Lower lobe of right lung (tissue), 2 donors: ENCODE measurements at regions not wholly inside any gene's neighbourhood (a gene's known extent, or its start where the extent isn't known, plus 50 kb on each side); places are given as distances from the start of the nearest gene placed in this dataset.

Experiments
- ATAC-seq, 2 donors: fragments of 200-7000 bp; cut with Tn5 transposase; one replicate each; pipeline ENCODE4 v1.9.1; 2020 to 2022; ENCODE audit warnings: mild to moderate bottlenecking in 2 of 2, moderate library complexity in 2 of 2
- DNase-seq: peaks from one replicate; pipeline ENCODE4 v3.0.0-alpha.2; 2020
- H3K27ac ChIP-seq: fragments of 200-600 bp; one replicate; pipeline ENCODE4 v1.8.0; 2022
- H3K27me3 ChIP-seq: fragments of 200-600 bp; one replicate; pipeline ENCODE4 v1.8.0; 2022; ENCODE audit warnings: low read depth
- H3K36me3 ChIP-seq: fragments of 200-600 bp; one replicate; pipeline ENCODE4 v1.8.0; 2022; ENCODE audit warnings: mild to moderate bottlenecking
- H3K4me1 ChIP-seq: fragments of 200-600 bp; one replicate; pipeline ENCODE4 v1.8.0; 2022
- H3K4me3 ChIP-seq: fragments of 200-600 bp; one replicate; pipeline ENCODE4 v1.8.0; 2022; ENCODE audit warnings: mild to moderate bottlenecking
- H3K9me3 ChIP-seq: fragments of 200-600 bp; one replicate; pipeline ENCODE4 v1.8.0; 2022
- intact Hi-C: fragments of 100-400 bp; cut with DNase I; formaldehyde crosslinking; loops from one replicate; pipeline ENCODE4 v1.11.0; 2022
- TF ChIP-seq, protein P1 (sequence below): fragments of 200-600 bp; IDR thresholded peaks from one replicate; pipeline ENCODE4 v1.8.0; 2022; ENCODE audit warnings: antibody characterized with exemption, mild to moderate bottlenecking
- donor health status: DM: no; HTN: yes; CAD: no; lungs with severe emphysema.

DNA sequence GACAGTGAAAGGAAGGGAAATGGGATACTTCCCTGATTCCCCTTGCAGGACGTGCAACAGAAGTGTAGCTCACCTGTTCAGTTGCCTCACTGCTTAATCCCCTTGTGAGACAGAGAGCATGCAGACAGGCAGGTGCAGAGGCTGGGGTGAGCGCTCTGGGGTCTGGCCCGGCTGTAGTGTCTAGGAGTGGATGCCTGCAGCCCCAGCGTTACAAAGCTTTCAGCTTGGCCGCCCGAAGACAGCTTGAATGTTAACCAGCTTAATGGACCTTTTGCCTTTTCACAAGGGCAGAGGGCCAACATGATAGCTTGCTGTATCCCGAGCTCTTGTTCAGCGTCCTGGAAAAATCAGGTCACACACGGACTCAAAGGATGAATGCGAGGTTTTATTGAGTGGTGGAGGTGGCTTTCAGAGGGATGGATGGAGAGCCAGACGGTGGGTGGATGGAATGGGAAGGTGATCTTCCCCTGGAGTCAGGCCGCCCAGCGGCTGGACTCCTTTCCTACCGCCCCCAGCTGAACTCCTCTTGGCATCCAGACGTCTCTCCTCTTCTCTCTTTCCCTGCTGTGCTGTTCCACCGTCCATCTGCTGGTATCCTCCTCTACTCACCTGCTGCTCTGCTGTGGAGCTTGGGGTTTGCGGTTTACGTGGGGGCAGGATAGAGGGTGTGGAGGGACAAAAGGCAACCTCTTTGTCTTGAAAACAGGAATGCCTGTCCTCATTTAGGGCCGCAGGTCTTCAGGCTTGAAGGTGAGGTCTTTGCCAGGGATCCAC lies 86.2 kb upstream of the RESF1 start:
- DNase-seq (no peak), ATAC-seq (no peak)
- Histone ChIP-seq H3K27me3 (no peaks in the 10 kb centered on the region), H3K36me3 (no peaks in the 10 kb centered on the region), H3K4me1 (peaks cover 13% of the 10 kb centered on the region), H3K4me3 (no peak overlapping the region), H3K27ac (no peak overlapping the region), H3K9me3 (no peaks in the 10 kb centered on the region)
- TF ChIP-seq, protein P1, sequence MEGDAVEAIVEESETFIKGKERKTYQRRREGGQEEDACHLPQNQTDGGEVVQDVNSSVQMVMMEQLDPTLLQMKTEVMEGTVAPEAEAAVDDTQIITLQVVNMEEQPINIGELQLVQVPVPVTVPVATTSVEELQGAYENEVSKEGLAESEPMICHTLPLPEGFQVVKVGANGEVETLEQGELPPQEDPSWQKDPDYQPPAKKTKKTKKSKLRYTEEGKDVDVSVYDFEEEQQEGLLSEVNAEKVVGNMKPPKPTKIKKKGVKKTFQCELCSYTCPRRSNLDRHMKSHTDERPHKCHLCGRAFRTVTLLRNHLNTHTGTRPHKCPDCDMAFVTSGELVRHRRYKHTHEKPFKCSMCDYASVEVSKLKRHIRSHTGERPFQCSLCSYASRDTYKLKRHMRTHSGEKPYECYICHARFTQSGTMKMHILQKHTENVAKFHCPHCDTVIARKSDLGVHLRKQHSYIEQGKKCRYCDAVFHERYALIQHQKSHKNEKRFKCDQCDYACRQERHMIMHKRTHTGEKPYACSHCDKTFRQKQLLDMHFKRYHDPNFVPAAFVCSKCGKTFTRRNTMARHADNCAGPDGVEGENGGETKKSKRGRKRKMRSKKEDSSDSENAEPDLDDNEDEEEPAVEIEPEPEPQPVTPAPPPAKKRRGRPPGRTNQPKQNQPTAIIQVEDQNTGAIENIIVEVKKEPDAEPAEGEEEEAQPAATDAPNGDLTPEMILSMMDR: no peak
- intact Hi-C loops: no loop called here

DNA sequence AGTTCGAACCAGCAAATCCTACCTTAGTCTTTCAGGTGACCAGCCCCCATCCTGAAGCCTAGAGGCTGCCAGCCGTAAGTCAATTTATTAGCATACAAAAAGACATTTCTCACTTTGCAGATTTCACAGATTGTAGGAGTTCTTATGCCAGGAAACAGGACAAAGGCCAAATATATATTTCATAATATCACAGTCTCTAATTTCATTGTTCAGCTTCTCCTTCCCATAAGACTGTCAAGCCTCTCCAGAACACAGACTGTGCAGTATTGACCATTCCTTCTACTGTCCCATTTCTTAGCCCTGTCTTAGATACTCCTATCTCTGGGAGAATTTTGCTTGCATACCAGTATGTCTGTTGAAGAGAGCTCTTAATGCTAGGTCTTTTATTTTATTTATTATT lies 89.2 kb upstream of the RESF1 start:
- H3K9me3 ChIP-seq: no peaks in the 10 kb centered on the region
- H3K36me3 ChIP-seq: no peaks in the 10 kb centered on the region
- TF ChIP-seq, protein P1: no peak
- no peak overlapping the region for H3K27ac ChIP-seq
- no peak overlapping the region for H3K4me3 ChIP-seq
- no peaks in the 10 kb centered on the region for H3K27me3 ChIP-seq
- no peak for DNase-seq
- intact Hi-C loops: no loop called here
- H3K4me1 ChIP-seq: peaks cover 8% of the 10 kb centered on the region
- ATAC-seq: peak in 1 of 2 donors; percentile 28

DNA sequence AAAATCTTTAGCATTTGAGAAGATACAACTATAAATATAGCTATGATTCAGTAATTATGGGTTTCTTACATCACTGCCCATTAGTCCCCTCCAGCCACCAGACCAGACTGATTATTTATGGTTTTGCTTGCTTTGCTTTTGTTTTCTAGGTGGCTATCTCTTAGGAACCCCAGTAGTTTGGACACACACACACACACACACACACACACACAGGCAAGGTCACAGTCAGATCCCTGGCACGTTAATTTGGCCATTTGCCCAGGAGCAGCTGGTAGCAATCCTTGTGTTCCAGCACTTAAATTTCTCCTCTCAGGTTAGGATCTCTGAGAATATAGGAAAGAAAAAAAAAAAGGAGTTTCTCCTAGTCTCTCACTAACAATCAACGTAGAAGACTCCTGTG lies 90.2 kb upstream of the RESF1 start:
- no peak overlapping the region for H3K4me3 ChIP-seq
- intact Hi-C loops: no loop called here
- H3K27ac ChIP-seq: no peak overlapping the region
- TF ChIP-seq, protein P1: no peak
- ATAC-seq: no peak
- no peaks in the 10 kb centered on the region for H3K27me3 ChIP-seq
- peaks cover 8% of the 10 kb centered on the region for H3K4me1 ChIP-seq
- no peaks in the 10 kb centered on the region for H3K36me3 ChIP-seq
- H3K9me3 ChIP-seq: no peaks in the 10 kb centered on the region
- no peak for DNase-seq

DNA sequence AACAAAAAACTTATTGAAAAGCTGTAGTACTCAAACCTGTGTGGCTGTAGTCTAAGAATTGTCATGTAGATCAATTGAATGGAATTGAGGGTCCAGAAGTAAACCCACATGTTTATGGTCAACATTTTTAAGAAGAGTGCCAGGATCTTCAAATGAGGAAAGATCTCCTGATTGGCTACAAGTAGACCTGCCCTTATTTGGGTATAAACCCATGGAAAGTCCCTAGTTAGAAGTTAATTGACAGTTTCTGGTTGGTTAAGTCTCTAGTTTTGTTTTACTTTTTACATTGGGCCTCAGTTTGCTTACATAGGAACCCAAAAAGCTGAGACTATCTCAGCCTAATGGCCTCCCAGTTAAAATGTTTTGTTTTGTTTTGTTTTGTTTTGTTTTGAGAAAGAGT lies 91.9 kb upstream of the RESF1 start:
- intact Hi-C loops: no loop called here
- H3K27me3 ChIP-seq: no peaks in the 10 kb centered on the region
- no peak overlapping the region for H3K27ac ChIP-seq
- TF ChIP-seq, protein P1: no peak
- no peak for DNase-seq
- no peaks in the 10 kb centered on the region for H3K36me3 ChIP-seq
- H3K4me3 ChIP-seq: no peak overlapping the region
- H3K9me3 ChIP-seq: no peaks in the 10 kb centered on the region
- no peak for ATAC-seq
- peaks cover 8% of the 10 kb centered on the region for H3K4me1 ChIP-seq

DNA sequence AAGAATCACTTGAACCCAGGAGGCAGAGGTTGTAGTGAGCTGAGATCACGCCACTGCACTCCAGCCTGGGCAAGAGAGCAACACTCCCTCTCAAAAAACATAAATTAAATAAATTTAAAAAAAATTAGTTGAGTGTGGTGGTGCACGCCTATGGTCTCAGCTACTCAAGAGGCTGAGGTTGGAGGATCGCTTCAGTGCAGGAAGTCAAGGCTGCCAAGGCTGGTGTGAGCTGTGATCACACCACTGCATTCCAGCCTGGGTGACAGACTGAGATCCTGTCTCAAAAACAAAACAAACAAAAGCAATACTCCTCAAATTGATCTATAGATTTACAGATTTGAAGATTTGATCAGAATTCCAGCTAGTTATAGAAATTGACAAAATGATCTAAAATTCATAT lies 92.7 kb upstream of the RESF1 start:
- Histone ChIP-seq H3K4me3 (no peak overlapping the region), H3K9me3 (no peaks in the 10 kb centered on the region), H3K36me3 (no peaks in the 10 kb centered on the region), H3K27me3 (no peaks in the 10 kb centered on the region), H3K27ac (no peak overlapping the region), H3K4me1 (peaks cover 8% of the 10 kb centered on the region)
- TF ChIP-seq, protein P1: no peak
- intact Hi-C loops: no loop called here
- DNase-seq (no peak), ATAC-seq (no peak)
